SHP77 (cell line): ENCODE measurements at regions not wholly inside any gene's neighbourhood (a gene's known extent, or its start where the extent isn't known, plus 50 kb on each side); places are given as distances from the start of the nearest gene placed in this dataset.

ENCODE experiments used
- DNase-seq, 2 experiments: peaks; one replicate each; lab custom pipeline; 2025; lab: John Stamatoyannopoulos, UW

DNA sequence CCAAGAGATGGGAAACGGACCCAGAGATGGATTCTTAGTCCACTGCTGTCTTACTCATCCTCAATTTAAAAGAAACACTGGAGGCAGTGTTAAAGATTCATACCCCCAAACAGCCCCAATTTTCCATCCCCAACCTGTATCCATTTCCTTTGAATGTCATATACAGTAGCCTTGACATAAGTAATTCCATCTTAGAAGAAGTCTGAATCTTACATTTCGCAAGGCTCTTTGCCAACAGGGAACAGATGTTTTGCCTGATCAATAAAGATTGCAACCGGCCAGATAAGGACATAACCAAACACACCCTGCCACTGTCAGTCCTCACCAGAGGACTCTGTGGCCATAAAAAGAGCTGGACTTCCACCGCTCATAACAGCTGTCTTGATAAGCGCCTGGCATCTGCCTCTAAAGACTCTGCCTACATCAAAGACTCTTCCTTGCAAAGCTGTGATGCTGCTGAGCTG lies 59.0 kb upstream of the MED9 start:
- DNase-seq: peak in 1 of 2 experiments; percentile 38

DNA sequence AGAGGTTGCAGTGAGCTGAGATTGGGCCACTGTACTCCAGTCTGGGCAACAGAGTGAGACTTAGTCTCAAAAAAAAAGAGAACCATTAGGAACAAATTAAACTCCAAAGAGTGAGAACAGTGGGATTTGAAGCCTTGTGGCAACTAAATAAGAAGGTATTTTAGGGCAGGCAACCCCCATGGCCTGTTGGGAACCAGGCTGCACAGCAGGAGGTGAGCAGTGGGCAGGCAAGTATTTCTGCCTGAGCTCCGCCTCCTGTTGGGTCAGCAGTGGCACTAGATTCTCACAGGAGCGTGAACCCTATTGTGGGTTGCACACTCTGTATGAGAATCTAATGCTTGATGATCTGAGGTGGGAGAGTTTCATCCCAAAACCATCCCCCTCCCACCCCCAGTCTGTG lies 57.6 kb upstream of the MED9 start:
- no peak for DNase-seq

DNA sequence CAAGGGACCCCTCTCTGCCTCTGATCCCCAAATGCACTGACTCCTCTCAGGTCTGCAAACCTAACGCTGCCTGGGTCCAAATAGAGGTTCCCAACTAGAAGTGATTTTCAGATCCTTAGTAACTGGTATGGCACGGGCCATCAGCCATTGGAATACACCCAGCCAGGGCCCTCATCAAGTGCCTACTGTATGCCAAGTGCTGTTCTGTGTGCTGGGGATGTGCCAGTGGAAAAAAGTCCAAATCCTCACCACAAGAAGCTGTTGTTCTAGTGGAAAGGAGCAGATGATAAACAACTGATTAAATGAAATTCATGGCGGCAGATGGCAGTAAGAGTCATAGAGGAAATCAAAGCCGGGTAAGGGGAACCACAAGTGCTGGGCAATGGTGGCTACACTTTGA lies 57.2 kb upstream of the MED9 start:
- DNase-seq: no peak

DNA sequence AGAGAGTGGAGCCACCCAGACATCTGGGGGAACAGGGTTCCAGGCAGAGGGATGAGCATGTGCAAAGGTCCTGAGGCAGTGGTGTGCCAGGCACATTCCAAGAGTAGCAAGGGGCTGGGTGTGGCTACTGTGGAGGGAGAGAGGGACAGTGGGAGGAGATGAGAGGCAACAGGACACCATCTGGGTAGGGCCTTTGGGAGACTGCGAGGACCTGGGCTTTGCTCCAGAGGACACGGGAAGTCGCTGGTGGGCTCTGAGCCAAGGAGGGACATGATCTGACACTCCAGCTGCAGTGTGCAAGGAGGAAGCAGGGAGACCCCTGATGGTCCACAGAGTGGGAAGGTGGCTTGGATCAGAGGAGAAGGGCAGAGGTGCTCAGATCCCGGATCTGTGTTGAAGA lies 56.7 kb upstream of the MED9 start:
- peak; percentile 62 to 88 for DNase-seq

DNA sequence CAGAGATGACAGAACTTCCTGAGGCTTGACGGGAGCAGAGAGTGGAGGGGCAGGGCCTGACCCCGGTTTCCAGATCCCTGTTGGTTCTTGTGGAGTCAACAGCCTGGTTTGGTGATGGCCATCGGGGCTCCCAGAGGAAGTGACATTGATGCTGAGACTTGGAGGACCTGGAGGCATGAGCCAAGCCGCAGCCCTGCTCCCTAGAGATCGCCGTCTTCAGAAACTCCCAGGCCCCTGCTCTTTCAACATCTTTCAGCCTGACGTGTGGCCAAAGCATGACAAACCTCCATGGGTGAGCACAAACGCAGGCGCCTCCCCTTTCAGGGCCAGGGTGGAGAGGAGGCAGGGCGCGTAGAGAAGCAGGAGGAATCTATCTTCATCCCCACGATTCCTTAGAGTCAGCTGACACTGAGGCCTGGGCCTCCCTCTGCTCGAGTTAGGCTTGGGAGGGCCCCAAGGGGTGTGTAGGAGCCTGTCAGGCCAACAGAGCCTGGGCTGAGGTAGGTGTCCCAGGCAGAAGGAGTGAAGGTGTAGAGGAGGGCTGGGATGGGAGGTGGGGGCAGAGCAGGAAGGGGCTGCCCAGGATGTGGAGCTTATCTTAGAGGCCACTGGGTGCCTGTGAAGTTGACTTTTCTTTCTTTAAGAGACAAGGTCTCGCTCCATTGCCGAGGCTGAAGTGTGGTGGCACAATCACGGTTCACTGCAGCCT lies 56.1 kb upstream of the MED9 start:
- DNase-seq: no peak

DNA sequence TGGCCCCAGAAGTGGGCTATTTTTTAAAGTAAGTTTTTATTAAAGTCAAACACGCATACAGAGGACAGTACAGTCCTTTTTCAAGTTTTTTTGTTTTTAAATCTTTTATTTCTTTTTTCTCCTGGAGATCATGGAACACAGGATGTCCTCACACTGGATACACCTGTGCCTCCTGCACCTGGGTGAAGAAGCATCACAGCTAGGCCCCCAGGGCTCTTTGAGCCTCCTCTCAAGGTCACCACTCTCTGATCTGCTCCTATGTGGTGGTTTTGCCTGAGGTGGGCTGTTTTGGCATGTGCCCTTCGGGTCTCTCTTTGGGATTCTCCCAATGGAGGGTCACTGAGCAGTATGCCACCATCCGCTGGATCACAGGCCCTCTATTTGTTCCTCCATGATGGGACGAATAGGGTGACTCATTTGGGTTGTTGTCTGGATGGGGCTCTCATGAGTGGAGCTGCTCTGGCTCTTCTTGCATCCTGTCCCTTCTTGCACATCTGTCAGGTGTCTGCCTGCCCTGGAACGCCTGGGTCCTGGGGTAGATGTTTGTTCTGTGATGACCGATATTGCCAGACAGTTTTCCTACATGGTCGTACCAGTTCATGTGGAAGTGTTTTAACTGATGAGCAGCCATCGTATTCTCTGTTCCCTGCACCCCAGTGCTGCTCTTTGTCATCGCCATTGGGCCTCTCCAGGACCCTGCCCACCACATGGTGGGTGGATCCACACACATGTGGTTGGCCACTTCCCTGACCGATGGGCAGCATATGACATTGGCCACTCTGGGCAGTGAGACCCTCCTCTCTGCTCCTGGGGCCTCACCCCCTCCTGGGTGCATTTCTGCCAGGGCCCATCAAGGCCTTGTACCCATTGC lies 55.2 kb upstream of the MED9 start:
- no peak for DNase-seq

DNA sequence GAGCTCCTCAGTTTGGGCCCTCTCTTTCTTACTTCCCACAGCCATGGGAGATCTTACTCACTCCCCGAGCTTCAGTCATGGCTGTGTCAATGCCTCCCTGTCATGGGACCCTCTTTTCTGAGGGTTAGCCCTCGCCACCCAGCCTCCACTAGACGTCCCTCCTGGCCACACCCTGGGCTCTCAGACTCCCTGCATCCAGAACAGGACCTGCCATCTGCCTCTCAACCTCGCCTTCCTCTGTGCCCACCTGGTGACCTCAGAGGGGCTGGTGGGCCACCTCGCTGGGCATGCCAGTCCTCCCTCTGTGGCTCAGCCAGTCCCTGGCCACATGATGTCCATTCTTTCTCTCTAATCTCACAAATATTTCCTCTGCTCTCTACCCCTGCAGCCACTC lies 54.6 kb upstream of the MED9 start:
- DNase-seq: no peak

DNA sequence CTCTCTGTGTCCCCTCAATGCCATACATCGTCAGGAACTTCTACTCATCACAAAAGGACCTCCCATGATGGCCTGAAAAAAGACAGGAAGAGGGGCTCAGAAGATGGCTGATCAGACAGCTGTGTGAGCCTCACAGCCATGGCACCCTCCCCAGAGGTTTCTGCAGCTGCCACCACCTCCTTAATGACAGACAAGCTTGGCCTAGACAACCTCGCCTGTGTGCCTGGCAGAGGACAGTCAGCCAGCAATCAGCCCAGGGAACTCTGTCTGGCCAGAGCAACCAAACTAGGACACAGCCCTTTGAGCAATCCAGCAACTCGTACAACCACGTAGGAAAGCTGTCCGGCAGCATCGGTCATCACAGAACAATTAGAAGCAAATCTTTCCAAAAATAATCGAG lies 54.2 kb upstream of the MED9 start:
- no peak for DNase-seq

DNA sequence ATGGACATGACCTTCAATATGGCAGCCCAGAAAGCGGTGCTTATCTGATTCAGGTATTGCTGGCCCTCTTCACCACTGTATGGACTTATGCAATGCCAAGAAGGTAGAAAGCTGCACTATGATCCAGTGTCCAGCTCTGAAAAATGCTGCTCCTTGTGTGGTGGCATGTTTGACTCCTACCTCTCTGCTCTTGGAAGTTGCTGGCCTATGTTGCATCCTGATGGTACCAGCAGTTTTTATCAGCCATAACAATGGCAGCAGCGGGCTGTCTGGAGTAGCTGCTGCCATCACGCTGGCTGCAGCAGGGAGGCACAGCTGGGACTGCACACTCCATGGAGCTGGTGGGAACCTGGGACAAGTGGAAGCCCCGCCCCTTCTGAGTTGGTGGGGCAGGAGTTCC lies 53.1 kb upstream of the MED9 start:
- DNase-seq: no peak

DNA sequence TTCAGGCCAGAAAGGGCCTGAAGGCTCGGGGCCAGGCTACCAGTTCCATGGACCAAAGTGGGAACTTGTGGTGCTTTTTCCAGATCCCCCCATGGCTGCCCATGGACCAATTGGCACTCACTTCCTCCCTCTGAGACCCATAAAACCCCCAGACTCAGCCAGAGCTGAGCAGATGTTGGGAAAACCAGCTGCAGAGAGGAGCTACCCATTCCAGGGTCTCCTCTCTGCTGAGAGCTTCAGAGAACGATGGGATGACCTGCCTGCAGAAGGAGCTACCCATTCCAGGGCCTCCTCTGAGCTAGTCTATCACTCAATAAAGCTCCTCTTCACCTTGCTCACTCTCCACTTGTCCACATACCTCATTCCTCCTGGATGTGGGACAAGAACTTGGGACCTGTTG lies 52.2 kb upstream of the MED9 start:
- DNase-seq: no peak

DNA sequence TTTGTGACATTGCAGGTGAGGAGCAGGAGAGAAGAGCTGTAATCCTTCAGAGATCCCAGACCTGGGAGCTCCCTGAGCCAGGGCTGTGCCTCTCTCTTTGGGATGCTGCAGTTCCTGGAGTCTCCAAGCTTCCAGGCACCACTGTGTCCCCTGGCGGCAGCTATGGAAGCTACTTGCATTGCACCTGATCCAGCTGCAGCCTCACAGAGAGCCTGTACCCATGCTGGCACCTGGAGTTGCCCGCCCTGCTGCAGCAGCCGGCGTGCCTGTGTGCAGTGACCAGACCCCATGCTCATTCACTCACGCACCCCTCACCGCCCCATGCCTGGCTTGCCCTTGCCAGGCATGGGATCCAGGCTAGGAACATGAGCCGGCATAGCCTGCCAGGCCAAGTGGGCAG lies 51.8 kb upstream of the MED9 start:
- DNase-seq: no peak

DNA sequence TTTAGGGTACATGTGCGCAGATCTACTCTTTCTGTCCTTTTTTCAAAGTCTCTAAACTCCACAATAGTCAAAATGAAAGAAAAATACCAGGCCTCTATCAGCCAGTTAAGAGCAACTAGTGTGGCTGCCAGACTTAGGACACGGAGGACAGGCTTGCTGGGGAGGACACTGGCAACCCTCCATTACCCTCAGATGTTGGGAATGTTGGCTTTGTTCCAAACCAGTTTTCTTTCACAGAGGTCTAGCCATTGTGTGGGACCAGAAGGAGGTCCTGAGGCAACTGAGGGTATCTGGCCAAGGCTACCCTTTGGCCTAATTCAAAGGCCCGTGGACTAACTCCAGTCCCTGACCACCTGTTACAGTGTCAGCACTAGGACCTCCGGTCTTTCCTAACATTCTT lies 51.2 kb upstream of the MED9 start:
- DNase-seq: no peak

DNA sequence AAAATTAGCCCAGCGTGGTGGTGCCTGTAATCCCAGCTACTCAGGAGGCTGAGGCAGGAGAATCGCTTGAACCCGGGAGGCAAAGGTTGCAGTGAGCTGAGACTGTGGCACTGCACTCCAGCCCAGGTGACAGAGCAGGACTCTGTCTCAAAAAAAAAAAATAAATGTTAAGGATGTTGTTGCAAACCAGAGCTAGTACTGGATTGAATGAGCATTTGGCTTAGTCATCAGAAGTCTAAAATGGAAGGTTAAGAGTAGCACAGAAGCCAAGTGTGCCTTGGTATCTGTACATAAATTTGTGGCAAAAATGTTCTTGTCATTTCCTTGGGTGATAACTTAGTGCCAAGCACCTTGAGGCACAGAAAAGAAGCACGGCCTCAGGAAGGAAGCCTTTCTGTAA lies 50.6 kb upstream of the MED9 start:
- no peak for DNase-seq
